GM19395 (cell line): ENCODE measurements at regions not wholly inside any gene's neighbourhood (a gene's known extent, or its start where the extent isn't known, plus 50 kb on each side); places are given as distances from the start of the nearest gene placed in this dataset.
"Not testable (repeated sequence)": the region's sequence is repeated elsewhere in the genome, so short reads cannot be mapped to it uniquely, and the experiment has no call there.

Experiments
- ATAC-seq: cut with Tn5 transposase; IDR thresholded peaks from one replicate; pipeline ENCODE4 v1.9.1; 2021; ENCODE audit warnings: mild to moderate bottlenecking, moderate library complexity; ENCODE audit not compliant: unreplicated experiment

GRCh38 chr10:81541517-81541916 lies 333.5 kb upstream of the NRG3 start:
- no peak for ATAC-seq

GRCh38 chr10:81546243-81546642 lies 328.8 kb upstream of the NRG3 start:
- no peak for ATAC-seq

GRCh38 chr10:81548160-81548559 lies 326.8 kb upstream of the NRG3 start:
- ATAC-seq: no peak

GRCh38 chr10:81564143-81564542 lies 310.9 kb upstream of the NRG3 start:
- no peak for ATAC-seq

GRCh38 chr10:81569488-81569887 lies 305.5 kb upstream of the NRG3 start:
- ATAC-seq: no peak

GRCh38 chr10:81570349-81570748 lies 304.6 kb upstream of the NRG3 start:
- ATAC-seq: no peak

- ATAC-seq: no peak
Observed at GRCh38 chr10:81570878-81571794, 303.9 kb upstream of the NRG3 start.

- no peak for ATAC-seq
Observed at GRCh38 chr10:81575036-81575435, 300.0 kb upstream of the NRG3 start.

- ATAC-seq: no peak
Observed at GRCh38 chr10:81576336-81576735, 298.7 kb upstream of the NRG3 start.

- ATAC-seq: no peak
Observed at GRCh38 chr10:81594991-81595390, 280.0 kb upstream of the NRG3 start.

- no peak for ATAC-seq
Observed at GRCh38 chr10:81600185-81600584, 274.8 kb upstream of the NRG3 start.

GRCh38 chr10:81603106-81603620 lies 271.8 kb upstream of the NRG3 start:
- ATAC-seq: no peak

GRCh38 chr10:81644485-81644884 lies 230.5 kb upstream of the NRG3 start:
- ATAC-seq: not testable (repeated sequence)

GRCh38 chr10:81655986-81656385 lies 219.0 kb upstream of the NRG3 start:
- ATAC-seq: no peak

GRCh38 chr10:81662837-81663236 lies 212.2 kb upstream of the NRG3 start:
- no peak for ATAC-seq

GRCh38 chr10:81664800-81665199 lies 210.2 kb upstream of the NRG3 start:
- ATAC-seq: not testable (repeated sequence)

- ATAC-seq: no peak
Observed at GRCh38 chr10:81674941-81675340, 200.1 kb upstream of the NRG3 start.

- no peak for ATAC-seq
Observed at GRCh38 chr10:81679291-81679690, 195.7 kb upstream of the NRG3 start.

- no peak for ATAC-seq
Observed at GRCh38 chr10:81680359-81680758, 194.6 kb upstream of the NRG3 start.

- no peak for ATAC-seq
Observed at GRCh38 chr10:81688459-81688858, 186.5 kb upstream of the NRG3 start.

GRCh38 chr10:81696609-81697388 lies 178.2 kb upstream of the NRG3 start:
- no peak for ATAC-seq

GRCh38 chr10:81704596-81704995 lies 170.4 kb upstream of the NRG3 start:
- ATAC-seq: no peak
